ENCODE measurements at regions not wholly inside any gene's neighbourhood (a gene's known extent, or its start where the extent isn't known, plus 50 kb on each side); places are given as distances from the start of the nearest gene placed in this dataset.

DNA sequence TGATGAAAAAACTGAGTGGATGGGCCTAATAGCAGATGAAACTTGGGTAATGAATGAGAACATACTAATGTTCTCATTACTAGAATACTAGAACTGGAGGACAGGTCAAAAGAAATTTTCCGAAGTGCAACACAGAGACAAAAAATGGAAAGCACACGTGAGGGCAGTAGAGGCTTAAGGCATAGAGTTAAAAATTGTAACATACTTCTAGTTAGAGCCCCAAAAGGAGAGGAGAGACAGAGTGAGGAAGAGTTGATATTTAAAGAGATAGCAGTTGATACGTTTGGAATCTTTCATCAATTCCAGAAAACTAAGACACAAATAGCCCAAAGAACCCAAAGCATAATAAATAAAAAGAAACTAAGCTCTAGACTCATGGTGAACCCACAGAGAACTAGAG, 327.9 kb downstream of the SQOR start:
- H2BK120ac ChIP-seq (ENCODE audit: low read depth, low read length, poor library complexity, severe bottlenecking) = no peak overlapping the region
- H3K23ac ChIP-seq (ENCODE audit: insufficient read length, low read depth, low read length) = no peak overlapping the region
- H3K14ac ChIP-seq (ENCODE audit: insufficient read depth, low read length) = no peak overlapping the region
- TF ChIP-seq, protein P1, sequence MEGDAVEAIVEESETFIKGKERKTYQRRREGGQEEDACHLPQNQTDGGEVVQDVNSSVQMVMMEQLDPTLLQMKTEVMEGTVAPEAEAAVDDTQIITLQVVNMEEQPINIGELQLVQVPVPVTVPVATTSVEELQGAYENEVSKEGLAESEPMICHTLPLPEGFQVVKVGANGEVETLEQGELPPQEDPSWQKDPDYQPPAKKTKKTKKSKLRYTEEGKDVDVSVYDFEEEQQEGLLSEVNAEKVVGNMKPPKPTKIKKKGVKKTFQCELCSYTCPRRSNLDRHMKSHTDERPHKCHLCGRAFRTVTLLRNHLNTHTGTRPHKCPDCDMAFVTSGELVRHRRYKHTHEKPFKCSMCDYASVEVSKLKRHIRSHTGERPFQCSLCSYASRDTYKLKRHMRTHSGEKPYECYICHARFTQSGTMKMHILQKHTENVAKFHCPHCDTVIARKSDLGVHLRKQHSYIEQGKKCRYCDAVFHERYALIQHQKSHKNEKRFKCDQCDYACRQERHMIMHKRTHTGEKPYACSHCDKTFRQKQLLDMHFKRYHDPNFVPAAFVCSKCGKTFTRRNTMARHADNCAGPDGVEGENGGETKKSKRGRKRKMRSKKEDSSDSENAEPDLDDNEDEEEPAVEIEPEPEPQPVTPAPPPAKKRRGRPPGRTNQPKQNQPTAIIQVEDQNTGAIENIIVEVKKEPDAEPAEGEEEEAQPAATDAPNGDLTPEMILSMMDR (conservative IDR thresholded peaks at IDR 0.05) = no peak
- no peak overlapping the region for H3K27ac Mint-ChIP-seq
- H3K27ac ChIP-seq (ENCODE audit: insufficient read length, low read depth, low read length) = no peak overlapping the region
- DNase-seq = no peak
- no peaks in the 10 kb centered on the region for H3K79me2 ChIP-seq (ENCODE audit: insufficient read depth, low read length)
- no peaks in the 10 kb centered on the region for H3K27me3 ChIP-seq (ENCODE audit: insufficient read depth, low read length)
- H4K8ac ChIP-seq (replicated peaks; ENCODE audit: insufficient read length, low read depth, low read length) = no peak overlapping the region
- peaks cover 16% of the 10 kb centered on the region in 2 experiments for H3K9me3 Mint-ChIP-seq
- no peaks in the 10 kb centered on the region for H3K4me1 ChIP-seq (ENCODE audit: insufficient read depth, low read length)
- no peak overlapping the region for H2AFZ ChIP-seq (ENCODE audit: low read length)
- H4K91ac ChIP-seq (ENCODE audit: insufficient read length, low read depth, low read length) = no peak overlapping the region
- H3T11ph ChIP-seq (ENCODE audit: low read length) = no peak overlapping the region
- no peak overlapping the region for H2BK15ac ChIP-seq (ENCODE audit: low read depth, low read length)
- H3K9me3 ChIP-seq (ENCODE audit: control insufficient read depth, low read depth, low read length) = no peaks in the 10 kb centered on the region
- no peak overlapping the region for H3K4ac ChIP-seq (ENCODE audit: low read depth, low read length)
- H2BK5ac ChIP-seq (ENCODE audit: insufficient read length, low read length) = no peak overlapping the region
- H3K4me1 Mint-ChIP-seq = no peaks in the 10 kb centered on the region
- no peak overlapping the region for H3K4me3 Mint-ChIP-seq
- no peak overlapping the region for H2BK12ac ChIP-seq (ENCODE audit: insufficient read length, low read depth, low read length)
- no peak overlapping the region for H2BK20ac ChIP-seq (ENCODE audit: low read depth, low read length, poor library complexity, severe bottlenecking)
- H4K20me1 ChIP-seq (ENCODE audit: control insufficient read depth, insufficient read depth, insufficient read length) = no peaks in the 10 kb centered on the region
- no peaks in the 10 kb centered on the region for H3K23me2 ChIP-seq (ENCODE audit: insufficient read length, low read depth, low read length, poor library complexity, severe bottlenecking)
- no peaks in the 10 kb centered on the region; a peak in 2 of 7 replicates for H3K36me3 Mint-ChIP-seq (ENCODE audit: insufficient read depth in 1 of 3, low read depth in 3 of 3)
- H3K4me2 ChIP-seq (ENCODE audit: insufficient read depth, insufficient read length, low read length) = no peak overlapping the region
- no peak overlapping the region for H3K18ac ChIP-seq (ENCODE audit: insufficient read length, low read depth, low read length)
- H3K79me1 ChIP-seq (ENCODE audit: insufficient read depth, low read depth, low read length, poor library complexity, severe bottlenecking) = no peaks in the 10 kb centered on the region
- H2AK5ac ChIP-seq (ENCODE audit: insufficient read length, low read length) = no peak overlapping the region
- no peak overlapping the region for H3K56ac ChIP-seq (ENCODE audit: insufficient read length, low read depth, low read length)
- H3K9ac ChIP-seq (ENCODE audit: extremely low read depth, insufficient read length, low read length) = no peak overlapping the region
- no peaks in the 10 kb centered on the region for H3K27me3 Mint-ChIP-seq (ENCODE audit: low read depth)
- no peak overlapping the region for H4K5ac ChIP-seq (ENCODE audit: insufficient read length, low read depth, low read length)
- no CpG with 5 or more reads among the region's 3 CpGs for WGBS (ENCODE audit: extremely low coverage, insufficient read length, low lambda C conversion rate)

All from H9 (cell line).